GM12878 (cell line): ENCODE measurements at regions not wholly inside any gene's neighbourhood (a gene's known extent, or its start where the extent isn't known, plus 50 kb on each side); places are given as distances from the start of the nearest gene placed in this dataset.

Experiments
- ATAC-seq: fragments of 200-7000 bp; cut with Tn5 transposase; 3 replicates; pipeline ENCODE4 v1.9.1; 2020; ENCODE audit warnings: mild to moderate bottlenecking, moderate library complexity
- BruUV-seq: library from RNA; stranded (reverse); fragments of 400-500 nt; replicated peaks from 2 replicates; lab custom pipeline; 2021; lab: Mats Ljungman, UMichigan
- CTCF ChIA-PET: fragments of 300-600 bp; sonication (Branson Sonifier 250); formaldehyde crosslinking; extraction: SDS; loops from one replicate; lab custom pipeline; 2021; ENCODE audit warnings: inconsistent platforms; lab: Yijun Ruan, JAX
- POLR2A ChIA-PET: fragments of 350-600 bp; formaldehyde crosslinking; extraction: SDS; loops from one replicate; lab custom pipeline; 2021; ENCODE audit warnings: inconsistent platforms; lab: Charles Lee
- RAD21 ChIA-PET: fragments of 300-600 bp; sonication (Branson Sonifier 250); formaldehyde crosslinking; loops from one replicate; lab custom pipeline; 2023; ENCODE audit warnings: antibody characterized with exemption; ENCODE audit not compliant: unreplicated experiment; lab: Charles Lee
- SMC1A ChIA-PET: fragments of 300-600 bp; sonication (Branson Sonifier 250); formaldehyde crosslinking; loops from one replicate; lab custom pipeline; 2023; ENCODE audit not compliant: unreplicated experiment, uncharacterized antibody; lab: Charles Lee
- DNase-seq: peaks from one replicate; pipeline ENCODE4 v3.0.0-alpha.2; 2011; ENCODE audit warnings: low read depth, low spot score
- FAIRE-seq: peaks from 3 replicates; lab custom pipeline; 2011; peaks lifted over from hg19 to GRCh38; lab: Jason Lieb, UNC
- H2AFZ ChIP-seq: 2 replicates; pipeline ENCODE4 v1.6.0; 2011; ENCODE audit warnings: low read depth, low read length, control low read depth; ENCODE audit not compliant: control insufficient read depth
- H3K27ac ChIP-seq: 2 replicates; pipeline ENCODE4 v1.5.1; 2011; ENCODE audit warnings: control low read depth; ENCODE audit not compliant: control insufficient read depth, insufficient read depth
- H3K27me3 ChIP-seq, 2 experiments: replicated peaks in 1 of 2; 2 replicates each; pipeline versions ENCODE4 v1.6.0 to v1.6.1; 2011; ENCODE audit warnings: low read length in 1 of 2; ENCODE audit not compliant: control insufficient read depth in 2 of 2, insufficient read depth in 2 of 2
- H3K36me3 ChIP-seq, 2 experiments: 2 replicates each; pipeline ENCODE4 v1.5.1; 2011; ENCODE audit warnings: low read length in 1 of 2; ENCODE audit not compliant: control insufficient read depth in 2 of 2, insufficient read depth in 2 of 2
- H3K4me1 ChIP-seq: 2 replicates; pipeline ENCODE4 v1.6.1; 2011; ENCODE audit warnings: mild to moderate bottlenecking, low read length, moderate library complexity, mixed read lengths; ENCODE audit not compliant: control insufficient read depth, insufficient read depth
- H3K4me2 ChIP-seq: 2 replicates; pipeline ENCODE4 v1.6.0; 2011; ENCODE audit warnings: control low read depth; ENCODE audit not compliant: control insufficient read depth, insufficient read depth
- H3K4me3 ChIP-seq: fragments of 200-600 bp; sonication (generic); 2 replicates; pipeline ENCODE4 v1.5.1; 2016
- H3K79me2 ChIP-seq: 2 replicates; pipeline ENCODE4 v1.6.0; 2011; ENCODE audit warnings: low read length; ENCODE audit not compliant: control insufficient read depth, insufficient read depth
- H3K9ac ChIP-seq: 2 replicates; pipeline ENCODE4 v1.8.0; 2011; ENCODE audit warnings: low read length, control low read depth, mixed read lengths; ENCODE audit not compliant: control insufficient read depth, insufficient read depth
- H3K9me3 ChIP-seq: replicated peaks from 3 replicates; pipeline ENCODE4 v1.5.1; 2011; ENCODE audit warnings: mild to moderate bottlenecking, low read length; ENCODE audit not compliant: control insufficient read depth, insufficient read depth
- H4K20me1 ChIP-seq: 2 replicates; pipeline ENCODE4 v1.6.0; 2011; ENCODE audit not compliant: control insufficient read depth, insufficient read depth
- ATF7 ChIP-seq: fragments of 450-650 bp; IDR thresholded peaks from 2 replicates; pipeline ENCODE4 v1.6.1; 2016; ENCODE audit warnings: low read depth, mild to moderate bottlenecking
- CEBPB ChIP-seq, 2 experiments: fragments of 150-350 bp in 1 of 2; IDR thresholded peaks; 2 replicates each; pipeline ENCODE4 v1.6.1; 2012 to 2014; ENCODE audit warnings: low read depth in 2 of 2, low read length in 2 of 2, borderline replicate concordance in 1 of 2, inconsistent platforms in 1 of 2
- DPF2 ChIP-seq: fragments of 450-650 bp; IDR thresholded peaks from 2 replicates; pipeline ENCODE4 v1.6.1; 2017; ENCODE audit warnings: mild to moderate bottlenecking
- ETV6 ChIP-seq, 2 experiments: fragments of 450-650 bp in 1 of 2; IDR thresholded peaks in 1 of 2; conservative IDR thresholded peaks in 1 of 2; 2 replicates each; pipeline ENCODE4 v1.6.1; 2014; ENCODE audit warnings: antibody characterized with exemption in 1 of 2, borderline replicate concordance in 1 of 2, low read depth in 1 of 2, mild to moderate bottlenecking in 1 of 2, moderate library complexity in 1 of 2
- HDAC2 ChIP-seq: fragments of 200-600 bp; sonication (generic); IDR thresholded peaks from 2 replicates; pipeline ENCODE4 v1.6.1; 2017
- IKZF2 ChIP-seq, 2 experiments: fragments of 450-650 bp; IDR thresholded peaks; 2 replicates each; pipeline ENCODE4 v1.6.1; 2017; ENCODE audit warnings: mild to moderate bottlenecking in 2 of 2, moderate library complexity in 2 of 2
- IRF4 ChIP-seq: IDR thresholded peaks from 2 replicates; pipeline ENCODE4 v1.6.1; 2011; ENCODE audit warnings: low read depth, low read length
- JUNB ChIP-seq: IDR thresholded peaks from 2 replicates; pipeline ENCODE4 v1.6.1; 2016; ENCODE audit warnings: antibody characterized with exemption, mild to moderate bottlenecking
- NBN ChIP-seq: fragments of 450-650 bp; IDR thresholded peaks from 2 replicates; pipeline ENCODE4 v1.6.1; 2016
- NFXL1 ChIP-seq: fragments of 450-650 bp; IDR thresholded peaks from 2 replicates; pipeline ENCODE4 v1.6.1; 2017; ENCODE audit warnings: antibody characterized with exemption, mild to moderate bottlenecking, borderline replicate concordance
- NRF1 ChIP-seq: conservative IDR thresholded peaks from 2 replicates; pipeline ENCODE4 v1.6.1; 2011; ENCODE audit warnings: mild to moderate bottlenecking, low read depth, low read length, improper control_type of control experiment
- PML ChIP-seq: IDR thresholded peaks from 2 replicates; pipeline ENCODE4 v1.6.1; 2012; ENCODE audit warnings: low read length, inconsistent platforms
- POU2F2 ChIP-seq: IDR thresholded peaks from 3 replicates; pipeline ENCODE4 v1.6.1; 2011; ENCODE audit warnings: low read depth, mild to moderate bottlenecking, low read length, borderline replicate concordance
- SMAD5 ChIP-seq: IDR thresholded peaks from 2 replicates; pipeline ENCODE4 v1.6.1; 2016; ENCODE audit warnings: antibody characterized with exemption, low read depth
- TCF12 ChIP-seq: IDR thresholded peaks from 2 replicates; pipeline ENCODE4 v1.6.1; 2011; ENCODE audit warnings: low read depth, mild to moderate bottlenecking, low read length
- WRNIP1 ChIP-seq: IDR thresholded peaks from 2 replicates; pipeline ENCODE4 v1.6.1; 2011; ENCODE audit warnings: low read depth, low read length, improper control_type of control experiment, borderline replicate concordance
- ZNF24 ChIP-seq: fragments of 450-650 bp; IDR thresholded peaks from 2 replicates; pipeline ENCODE4 v1.6.1; 2017; ENCODE audit warnings: antibody characterized with exemption, mild to moderate bottlenecking
- WGBS: methylation state at CpG from one replicate; pipeline ENCODE4 v1.1.6; 2016; ENCODE audit warnings: low lambda C conversion rate; ENCODE audit not compliant: insufficient replicate concordance, insufficient coverage; ENCODE audit errors: missing lambda C conversion rate; 5-methylcytosine and 5-hydroxymethylcytosine counted together
- in situ Hi-C: fragments of 300-500 bp; cut with MboI; formaldehyde crosslinking; loops from 9 replicates; pipeline ENCODE4 v1.14.3; 2018; ENCODE audit warnings: mixed read lengths
- intact Hi-C: fragments of 100-400 bp; cut with micrococcal nuclease; formaldehyde crosslinking; loops from one replicate; pipeline ENCODE4 v1.14.2; 2022; ENCODE audit not compliant: unreplicated experiment
- TF ChIP-seq, protein P1 (sequence below): fragments of 450-650 bp; IDR thresholded peaks from 2 replicates; pipeline ENCODE4 v1.6.1; 2017; ENCODE audit warnings: low read depth, mild to moderate bottlenecking, moderate library complexity

DNA sequence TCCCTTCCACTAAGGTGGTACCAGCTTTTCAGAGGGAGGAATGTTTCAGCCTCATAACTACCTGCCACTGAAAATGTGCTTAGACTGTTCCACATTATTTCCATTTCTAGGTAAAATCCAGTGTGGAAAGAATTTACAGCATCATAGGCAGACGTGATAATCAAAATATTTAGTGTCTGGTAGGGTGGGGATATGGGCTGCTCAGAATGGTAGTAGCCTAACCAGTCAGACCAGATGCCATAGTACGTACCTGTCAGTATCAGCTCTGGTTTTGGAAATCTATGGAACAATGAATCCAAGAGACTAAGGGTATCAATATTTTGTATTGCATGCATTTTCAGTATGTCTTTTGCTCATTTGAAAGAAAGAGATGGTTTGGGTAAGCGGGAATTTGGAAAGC lies 76.8 kb upstream of the APBB1IP start:
- intact Hi-C loops (no loop called here), in situ Hi-C loops (no loop called here)
- Histone ChIP-seq H2AFZ (no peak overlapping the region), H3K4me3 (no peak overlapping the region), H3K27ac (no peak overlapping the region), H3K9me3 (no peaks in the 10 kb centered on the region), H3K4me2 (no peak overlapping the region), H3K4me1 (no peaks in the 10 kb centered on the region), H3K27me3 (no peaks in the 10 kb centered on the region), H4K20me1 (no peaks in the 10 kb centered on the region), H3K79me2 (no peaks in the 10 kb centered on the region), H3K9ac (no peak overlapping the region), H3K36me3 (no peaks in the 10 kb centered on the region)
- ATAC-seq, result no peak
- SMC1A ChIA-PET, result interaction anchor here (0.7 to 1.3 kb wide), 3 partner anchors 9 to 175 kb away, joined by 3 to 4 read pairs (median 3); no protein-coding TSS in a partner anchor
- CTCF ChIA-PET, result interaction anchor here (0.7 to 1.5 kb wide), 2 partner anchors 17 to 158 kb away, joined by 3 read pairs; no protein-coding TSS in a partner anchor
- TF ChIP-seq NRF1 (no peak), HDAC2 (no peak), JUNB (no peak), NBN (no peak), CEBPB (IDR thresholded peaks at IDR 0.05; ENCODE audit: borderline replicate concordance in 1 of 2, low read depth in 2 of 2, low read length in 2 of 2) (no peak), PML (no peak), TCF12 (no peak), NFXL1 (no peak), IKZF2 (IDR thresholded peaks at IDR 0.05) (no peak), DPF2 (no peak), WRNIP1 (no peak), IRF4 (no peak), ETV6 (conservative IDR thresholded peaks at IDR 0.05 in 1 of 2, IDR thresholded peaks at IDR 0.05 in 1 of 2; ENCODE audit: borderline replicate concordance in 1 of 2, low read depth in 1 of 2) (no peak), ZNF24 (no peak), SMAD5 (no peak), POU2F2 (no peak), ATF7 (no peak)
- TF ChIP-seq, protein P1, sequence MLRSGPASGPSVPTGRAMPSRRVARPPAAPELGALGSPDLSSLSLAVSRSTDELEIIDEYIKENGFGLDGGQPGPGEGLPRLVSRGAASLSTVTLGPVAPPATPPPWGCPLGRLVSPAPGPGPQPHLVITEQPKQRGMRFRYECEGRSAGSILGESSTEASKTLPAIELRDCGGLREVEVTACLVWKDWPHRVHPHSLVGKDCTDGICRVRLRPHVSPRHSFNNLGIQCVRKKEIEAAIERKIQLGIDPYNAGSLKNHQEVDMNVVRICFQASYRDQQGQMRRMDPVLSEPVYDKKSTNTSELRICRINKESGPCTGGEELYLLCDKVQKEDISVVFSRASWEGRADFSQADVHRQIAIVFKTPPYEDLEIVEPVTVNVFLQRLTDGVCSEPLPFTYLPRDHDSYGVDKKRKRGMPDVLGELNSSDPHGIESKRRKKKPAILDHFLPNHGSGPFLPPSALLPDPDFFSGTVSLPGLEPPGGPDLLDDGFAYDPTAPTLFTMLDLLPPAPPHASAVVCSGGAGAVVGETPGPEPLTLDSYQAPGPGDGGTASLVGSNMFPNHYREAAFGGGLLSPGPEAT, result no peak
- no peak for DNase-seq
- BruUV-seq, result no TSS peak
- no peak for FAIRE-seq
- POLR2A ChIA-PET, result no interaction called here
- WGBS, result 49% methylated on average over 3 of the region's 3 CpGs
- RAD21 ChIA-PET, result no interaction called here
